B cell (primary cell): ENCODE measurements at regions not wholly inside any gene's neighbourhood (a gene's known extent, or its start where the extent isn't known, plus 50 kb on each side); places are given as distances from the start of the nearest gene placed in this dataset.

ENCODE experiments used
- ATAC-seq: fragments of 200-7000 bp; cut with Tn5 transposase; one replicate; pipeline ENCODE4 v1.10.0; 2021; ENCODE audit warnings: low read depth, mild to moderate bottlenecking, moderate number of reproducible peaks, moderate library complexity
- CTCF ChIA-PET: fragments of 350-600 bp; sonication (Branson Sonifier 250); formaldehyde crosslinking; loops from one replicate; lab custom pipeline; 2021; ENCODE audit warnings: antibody characterized with exemption, inconsistent platforms; lab: Charles Lee
- POLR2A ChIA-PET: fragments of 350-600 bp; sonication (Branson Sonifier 250); formaldehyde crosslinking; loops from one replicate; lab custom pipeline; 2021; ENCODE audit warnings: antibody characterized with exemption; lab: Charles Lee
- DNase-seq: peaks from one replicate; pipeline ENCODE4 v3.0.0; 2013
- H2AFZ ChIP-seq: 2 replicates; pipeline ENCODE4 v1.6.1; 2012; ENCODE audit warnings: mild to moderate bottlenecking, low read depth, low read length; ENCODE audit not compliant: insufficient read depth, poor library complexity, severe bottlenecking
- H3K27ac ChIP-seq, 2 donors: 1 replicate in 1 of 2; 2 replicates in 1 of 2; pipeline ENCODE4 v1.5.1; 2012 to 2013; ENCODE audit warnings: low read length in 2 of 2, mild to moderate bottlenecking in 2 of 2, moderate library complexity in 1 of 2
- H3K27me3 ChIP-seq, 4 experiments: fragments of 200-600 bp in 1 of 4; sonication (generic) in 1 of 4; replicated peaks in 1 of 4; 1 replicate in 2 of 4; 2 replicates in 2 of 4; pipeline versions ENCODE4 v1.6.1 to v1.7.0; 2013 to 2016; ENCODE audit warnings: low read length in 3 of 4, mild to moderate bottlenecking in 2 of 4, mixed read lengths in 1 of 4, moderate library complexity in 1 of 4; ENCODE audit not compliant: insufficient read depth in 4 of 4, control insufficient read depth in 3 of 4; ENCODE audit errors: control extremely low read depth in 1 of 4
- H3K36me3 ChIP-seq, 2 experiments: replicated peaks in 1 of 2; 1 replicate in 1 of 2; 2 replicates in 1 of 2; pipeline versions ENCODE4 v1.6.1 to v1.7.1; 2013; ENCODE audit warnings: low read length in 1 of 2; ENCODE audit not compliant: insufficient read depth in 2 of 2, control insufficient read depth in 1 of 2; ENCODE audit errors: control extremely low read depth in 1 of 2, extremely low read depth in 1 of 2
- H3K4me1 ChIP-seq, 2 donors: fragments of 200-600 bp in 1 of 2; sonication (generic) in 1 of 2; 1 replicate in 1 of 2; 2 replicates in 1 of 2; pipeline versions ENCODE4 v1.5.1 to v1.6.1; 2013 to 2017; ENCODE audit warnings: low read length in 2 of 2; ENCODE audit not compliant: control insufficient read depth in 2 of 2, insufficient read depth in 2 of 2
- H3K4me2 ChIP-seq: replicated peaks from 2 replicates; pipeline ENCODE3; 2012; ENCODE audit warnings: mild to moderate bottlenecking, low read depth, low read length; ENCODE audit not compliant: poor library complexity, severe bottlenecking
- H3K4me3 ChIP-seq, 5 experiments: fragments of 200-600 bp in 1 of 5; sonication (generic) in 1 of 5; 1 replicate in 3 of 5; 2 replicates in 2 of 5; pipeline versions ENCODE4 v1.5.1 to v1.7.0; 2011 to 2016; ENCODE audit warnings: low read length in 4 of 5, mild to moderate bottlenecking in 4 of 5, low read depth in 2 of 5, control low read depth in 1 of 5, moderate library complexity in 1 of 5; ENCODE audit not compliant: insufficient read depth in 1 of 5; ENCODE audit errors: control extremely low read depth in 1 of 5, extremely low read depth in 1 of 5
- H3K79me2 ChIP-seq: fragments of 200-600 bp; sonication (generic); one replicate; pipeline ENCODE4 v1.6.0; 2016; ENCODE audit warnings: low read length; ENCODE audit not compliant: control insufficient read depth, insufficient read depth
- H3K9ac ChIP-seq: fragments of 200-600 bp; sonication (generic); 2 replicates; pipeline ENCODE4 v1.6.1; 2017; ENCODE audit warnings: mild to moderate bottlenecking, low read length, moderate library complexity
- H3K9me3 ChIP-seq, 3 donors: one replicate each; pipeline versions ENCODE4 v1.6.1 to v1.7.1; 2013; ENCODE audit warnings: low read length in 2 of 3; ENCODE audit not compliant: control insufficient read depth in 2 of 3, insufficient read depth in 1 of 3; ENCODE audit errors: control extremely low read depth in 1 of 3
- H4K20me1 ChIP-seq: 2 replicates; pipeline ENCODE4 v1.6.0; 2012; ENCODE audit warnings: mild to moderate bottlenecking, low read length; ENCODE audit not compliant: insufficient read depth, control insufficient read depth, poor library complexity, severe bottlenecking
- H3K27ac Mint-ChIP-seq: one replicate; pipeline ENCODE4 v1.8.0; 2021; ENCODE audit warnings: mixed read lengths
- H3K27me3 Mint-ChIP-seq: one replicate; pipeline ENCODE4 v1.8.0; 2021; ENCODE audit warnings: mixed read lengths
- H3K4me1 Mint-ChIP-seq: one replicate; pipeline ENCODE4 v1.8.0; 2021; ENCODE audit warnings: mixed read lengths
- H3K4me3 Mint-ChIP-seq: one replicate; pipeline ENCODE4 v1.8.0; 2021; ENCODE audit warnings: mixed read lengths
- H3K9me3 Mint-ChIP-seq: one replicate; pipeline ENCODE4 v1.8.0; 2022; ENCODE audit warnings: mixed read lengths; ENCODE audit not compliant: insufficient read depth
- CTCF ChIP-seq: fragments of 200-600 bp; IDR thresholded peaks from one replicate; pipeline ENCODE4 v1.8.0; 2022; ENCODE audit warnings: antibody characterized with exemption, mild to moderate bottlenecking
- EZH2 ChIP-seq: IDR thresholded peaks from 2 replicates; pipeline ENCODE4 v1.6.1; 2012; ENCODE audit warnings: borderline replicate concordance, low read depth, mild to moderate bottlenecking, moderate library complexity, low read length; ENCODE audit not compliant: insufficient read depth, poor library complexity, severe bottlenecking
- WGBS: methylation state at CpG from one replicate; pipeline ENCODE4 v1.1.5; 2013; ENCODE audit warnings: missing lambda C conversion rate; ENCODE audit not compliant: insufficient coverage; 5-methylcytosine and 5-hydroxymethylcytosine counted together
- intact Hi-C: fragments of 100-400 bp; cut with micrococcal nuclease; formaldehyde crosslinking; loops from one replicate; pipeline ENCODE4 v1.10.0; 2022

GRCh38 chr13:68428292-68428691, 1198.2 kb upstream of the PCDH9 start:
- Histone ChIP-seq H3K27me3 (no peaks in the 10 kb centered on the region), H3K9me3 (no peaks in the 10 kb centered on the region), H3K27ac (no peak overlapping the region), H3K4me3 (no peak overlapping the region), H3K9ac (no peak overlapping the region), H3K36me3 (no peaks in the 10 kb centered on the region), H2AFZ (no peak overlapping the region), H3K4me2 (no peak overlapping the region), H4K20me1 (no peaks in the 10 kb centered on the region), H3K4me1 (no peaks in the 10 kb centered on the region), H3K79me2 (no peaks in the 10 kb centered on the region)
- WGBS: 81% methylated on average over 4 of the region's 4 CpGs
- Mint-ChIP-seq H3K4me3 (no peak overlapping the region), H3K27me3 (no peaks in the 10 kb centered on the region), H3K4me1 (no peaks in the 10 kb centered on the region), H3K9me3 (peaks cover 4% of the 10 kb centered on the region), H3K27ac (no peak overlapping the region)
- DNase-seq (no peak), ATAC-seq (no peak)
- intact Hi-C loops: no loop called here
- ChIA-PET POLR2A (no interaction called here), CTCF (no interaction called here)
- no peak for TF ChIP-seq CTCF
- TF ChIP-seq EZH2: no peak

GRCh38 chr13:68417801-68418200, 1187.7 kb upstream of the PCDH9 start:
- Histone ChIP-seq H3K4me3 (no peak overlapping the region), H2AFZ (no peak overlapping the region), H4K20me1 (no peaks in the 10 kb centered on the region), H3K4me1 (no peaks in the 10 kb centered on the region), H3K27ac (no peak overlapping the region), H3K9ac (no peak overlapping the region), H3K4me2 (no peak overlapping the region), H3K36me3 (no peaks in the 10 kb centered on the region), H3K79me2 (no peaks in the 10 kb centered on the region), H3K27me3 (no peaks in the 10 kb centered on the region), H3K9me3 (no peaks in the 10 kb centered on the region)
- TF ChIP-seq EZH2 (no peak), CTCF (no peak)
- intact Hi-C loops: no loop called here
- Mint-ChIP-seq H3K27me3 (no peaks in the 10 kb centered on the region), H3K4me3 (no peak overlapping the region), H3K4me1 (no peaks in the 10 kb centered on the region), H3K27ac (no peak overlapping the region), H3K9me3 (peaks cover 11% of the 10 kb centered on the region)
- CTCF ChIA-PET: no interaction called here
- ATAC-seq (no peak), DNase-seq (no peak)
- POLR2A ChIA-PET: no interaction called here
- WGBS: 100% methylated on average over 1 of the region's 3 CpGs
